Endothelial cell of umbilical vein (primary cell): ENCODE measurements at regions not wholly inside any gene's neighbourhood (a gene's known extent, or its start where the extent isn't known, plus 50 kb on each side); places are given as distances from the start of the nearest gene placed in this dataset.
"Not testable (repeated sequence)": the region's sequence is repeated elsewhere in the genome, so short reads cannot be mapped to it uniquely, and the experiment has no call there.

Experiments
- BruUV-seq: library from RNA; stranded (reverse); fragments of 400-500 nt; replicated peaks from 2 replicates; lab custom pipeline; 2021; lab: Mats Ljungman, UMichigan
- CTCF ChIA-PET: fragments of 300-600, 350-600 bp; sonication (Branson Sonifier 250); formaldehyde crosslinking; loops from one replicate; lab custom pipeline; 2021; ENCODE audit warnings: antibody characterized with exemption, inconsistent platforms; lab: Charles Lee
- POLR2A ChIA-PET: fragments of 300-600, 350-600 bp; sonication (Branson Sonifier 250); formaldehyde crosslinking; loops from one replicate; lab custom pipeline; 2021; ENCODE audit warnings: antibody characterized with exemption, inconsistent platforms; lab: Charles Lee
- DNase-seq: peaks from one replicate; pipeline ENCODE4 v3.0.0-alpha.2; 2011; ENCODE audit warnings: low read depth, low spot score
- FAIRE-seq: peaks from 2 replicates; lab custom pipeline; 2011; peaks lifted over from hg19 to GRCh38; lab: Jason Lieb, UNC
- H2AFZ ChIP-seq: 2 replicates; pipeline ENCODE4 v1.6.0; 2012; ENCODE audit warnings: low read depth, low read length, control low read depth, inconsistent platforms
- H3K27ac ChIP-seq: 2 replicates; pipeline ENCODE4 v1.5.1; 2011; ENCODE audit warnings: low read depth, mild to moderate bottlenecking, control low read depth, low read length, moderate library complexity; ENCODE audit not compliant: insufficient read depth
- H3K27me3 ChIP-seq, 2 experiments: 2 replicates each; pipeline versions ENCODE4 v1.6.0 to v1.6.1; 2011; ENCODE audit warnings: low read length in 2 of 2, mixed read lengths in 1 of 2; ENCODE audit not compliant: control insufficient read depth in 2 of 2, insufficient read depth in 2 of 2
- H3K36me3 ChIP-seq, 2 experiments: 2 replicates in 1 of 2; 3 replicates in 1 of 2; pipeline ENCODE4 v1.5.1; 2011; ENCODE audit warnings: low read length in 2 of 2, mild to moderate bottlenecking in 1 of 2, moderate library complexity in 1 of 2; ENCODE audit not compliant: control insufficient read depth in 2 of 2, insufficient read depth in 2 of 2; ENCODE audit errors: extremely low read depth in 1 of 2
- H3K4me1 ChIP-seq: 3 replicates; pipeline ENCODE4 v1.5.1; 2011; ENCODE audit warnings: mild to moderate bottlenecking, low read length; ENCODE audit not compliant: control insufficient read depth, insufficient read depth; ENCODE audit errors: extremely low read depth
- H3K4me2 ChIP-seq: 2 replicates; pipeline ENCODE4 v1.6.1; 2011; ENCODE audit warnings: low read length, control low read depth, mixed read lengths; ENCODE audit not compliant: insufficient read depth
- H3K4me3 ChIP-seq, 3 experiments: fragments of 200-600 bp in 1 of 3; sonication (generic), shearing (Covaris generic) in 1 of 3; replicated peaks in 1 of 3; 2 replicates each; pipeline ENCODE4 v1.5.1; 2011 to 2016; ENCODE audit warnings: control low read depth in 3 of 3, low read length in 3 of 3, mild to moderate bottlenecking in 2 of 3, inconsistent platforms in 1 of 3, low read depth in 1 of 3, moderate library complexity in 1 of 3; ENCODE audit not compliant: insufficient read depth in 1 of 3
- H3K79me2 ChIP-seq: 2 replicates; pipeline ENCODE4 v1.6.0; 2012; ENCODE audit warnings: low read length, inconsistent platforms; ENCODE audit not compliant: control insufficient read depth, insufficient read depth
- H3K9ac ChIP-seq: replicated peaks from 2 replicates; pipeline ENCODE3; 2011; ENCODE audit warnings: low read length, control low read depth; ENCODE audit not compliant: insufficient read depth; ENCODE audit errors: extremely low read depth
- H3K9me1 ChIP-seq: replicated peaks from 3 replicates; pipeline ENCODE4 v1.6.0; 2011; ENCODE audit warnings: mild to moderate bottlenecking, low read length; ENCODE audit not compliant: control insufficient read depth, insufficient read depth; ENCODE audit errors: extremely low read depth
- H3K9me3 ChIP-seq: replicated peaks from 2 replicates; pipeline ENCODE4 v1.5.1; 2012; ENCODE audit warnings: low read length, inconsistent platforms; ENCODE audit not compliant: control insufficient read depth, insufficient read depth
- H4K20me1 ChIP-seq: replicated peaks from 2 replicates; pipeline ENCODE3; 2011; ENCODE audit warnings: mild to moderate bottlenecking, low read length; ENCODE audit not compliant: control insufficient read depth, insufficient read depth; ENCODE audit errors: extremely low read depth
- CTCF ChIP-seq, 2 donors: IDR thresholded peaks; 1 replicate in 1 of 2; 2 replicates in 1 of 2; pipeline ENCODE4 v1.5.1; 2011; ENCODE audit warnings: low read length in 2 of 2, mild to moderate bottlenecking in 2 of 2, moderate library complexity in 2 of 2, control low read depth in 1 of 2, inconsistent platforms in 1 of 2, low read depth in 1 of 2; ENCODE audit not compliant: insufficient read depth in 1 of 2; ENCODE audit errors: extremely low read depth in 1 of 2
- EZH2 ChIP-seq: IDR thresholded peaks from 2 replicates; pipeline ENCODE4 v1.6.1; 2012; ENCODE audit warnings: borderline replicate concordance, low read depth, mild to moderate bottlenecking, moderate library complexity, low read length, inconsistent platforms; ENCODE audit not compliant: severe bottlenecking
- FOS ChIP-seq: IDR thresholded peaks from 2 replicates; pipeline ENCODE4 v1.6.1; 2011; ENCODE audit warnings: mild to moderate bottlenecking, low read length, moderate library complexity, borderline replicate concordance; ENCODE audit not compliant: insufficient read depth
- GATA2 ChIP-seq: IDR thresholded peaks from 2 replicates; pipeline ENCODE4 v1.7.0; 2011; ENCODE audit warnings: low read depth, mild to moderate bottlenecking, moderate library complexity, mixed read lengths, low read length; ENCODE audit not compliant: insufficient read length, insufficient read depth
- JUN ChIP-seq: IDR thresholded peaks from 2 replicates; pipeline ENCODE4 v1.6.1; 2011; ENCODE audit warnings: borderline replicate concordance, low read depth; ENCODE audit not compliant: insufficient read length, insufficient read depth
- MYC ChIP-seq: IDR thresholded peaks from one replicate; pipeline ENCODE4 v1.6.1; 2011; ENCODE audit warnings: mild to moderate bottlenecking, low read depth, low read length
- POLR2A ChIP-seq: IDR thresholded peaks from 2 replicates; pipeline ENCODE4 v1.6.1; 2012; ENCODE audit warnings: low read depth, mild to moderate bottlenecking, control low read depth, low read length
- POLR2AphosphoS5 ChIP-seq: IDR thresholded peaks from 2 replicates; pipeline ENCODE4 v1.6.1; 2012; ENCODE audit warnings: low read depth, mild to moderate bottlenecking, control low read depth, low read length, moderate library complexity; ENCODE audit not compliant: insufficient read depth
- dilution Hi-C: fragments of 300-500 bp; cut with MboI; formaldehyde crosslinking; loops from one replicate; pipeline ENCODE4 v1.15.0; 2019; ENCODE audit warnings: low sequenced_read_pairs; ENCODE audit not compliant: extremely low pct_ligation_motif_present
- intact Hi-C: fragments of 100-400 bp; cut with micrococcal nuclease; formaldehyde crosslinking; loops from one replicate; pipeline ENCODE4 v1.10.0; 2022
- TF ChIP-seq, protein P1 (sequence below): IDR thresholded peaks from 2 replicates; pipeline ENCODE4 v1.6.1; 2011; ENCODE audit not compliant: insufficient read depth, insufficient read length

- H3K4me1 ChIP-seq, H3K9ac ChIP-seq, H3K36me3 ChIP-seq, dilution Hi-C loops, H2AFZ ChIP-seq, H3K27ac ChIP-seq, H3K9me3 ChIP-seq, CTCF ChIA-PET, POLR2A ChIA-PET, H3K4me3 ChIP-seq, H3K27me3 ChIP-seq, BruUV-seq, H4K20me1 ChIP-seq, FAIRE-seq, H3K9me1 ChIP-seq, DNase-seq, intact Hi-C loops, H3K4me2 ChIP-seq, H3K79me2 ChIP-seq: not testable (repeated sequence)
Observed at GRCh38 chr6:1478163-1478826, 88.9 kb downstream of the FOXF2 start.

GRCh38 chr6:1479095-1479494 is 89.7 kb downstream of the FOXF2 start:
- H3K36me3 ChIP-seq = no peaks in the 10 kb centered on the region
- H3K4me2 ChIP-seq = no peak overlapping the region
- TF ChIP-seq JUN (no peak), POLR2A (no peak), MYC (no peak), FOS (no peak), GATA2 (no peak), CTCF (IDR thresholded peaks at IDR 0.05; ENCODE audit: extremely low read depth in 1 of 2, insufficient read depth in 1 of 2, low read depth in 1 of 2, low read length in 2 of 2) (no peak), POLR2AphosphoS5 (no peak), EZH2 (no peak)
- TF ChIP-seq, protein P1, sequence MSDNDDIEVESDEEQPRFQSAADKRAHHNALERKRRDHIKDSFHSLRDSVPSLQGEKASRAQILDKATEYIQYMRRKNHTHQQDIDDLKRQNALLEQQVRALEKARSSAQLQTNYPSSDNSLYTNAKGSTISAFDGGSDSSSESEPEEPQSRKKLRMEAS = no peak
- H3K9me3 ChIP-seq = no peaks in the 10 kb centered on the region
- H4K20me1 ChIP-seq = no peaks in the 10 kb centered on the region
- no peak overlapping the region for H2AFZ ChIP-seq
- H3K9me1 ChIP-seq = no peaks in the 10 kb centered on the region
- H3K4me3 ChIP-seq = no peak overlapping the region
- no TSS peak for BruUV-seq
- H3K4me1 ChIP-seq = no peaks in the 10 kb centered on the region
- H3K9ac ChIP-seq = no peak overlapping the region
- intact Hi-C loops = no loop called here
- FAIRE-seq (no peak), DNase-seq (no peak)
- dilution Hi-C loops = no loop called here
- ChIA-PET POLR2A (no interaction called here), CTCF (no interaction called here)
- H3K27ac ChIP-seq = no peak overlapping the region
- H3K27me3 ChIP-seq = no peaks in the 10 kb centered on the region
- no peaks in the 10 kb centered on the region for H3K79me2 ChIP-seq
